Activated CD4-positive, alpha-beta T cell treated with anti-CD3 and anti-CD28 coated beads, Interleukin-2, amount 10 ng/mL, durations not matched to agents 24 days and 14 days (primary cell): ENCODE measurements at regions not wholly inside any gene's neighbourhood (a gene's known extent, or its start where the extent isn't known, plus 50 kb on each side); places are given as distances from the start of the nearest gene placed in this dataset.

Experiments
- DNase-seq: peaks from one replicate; pipeline ENCODE4 v3.0.0; 2022
- H3K27ac Mint-ChIP-seq: one replicate; pipeline ENCODE4 v1.8.0; 2022; ENCODE audit warnings: mild to moderate bottlenecking, mixed read lengths
- H3K27me3 Mint-ChIP-seq: one replicate; pipeline ENCODE4 v1.8.0; 2022; ENCODE audit warnings: mixed read lengths
- H3K36me3 Mint-ChIP-seq: one replicate; pipeline ENCODE4 v1.8.0; 2022; ENCODE audit warnings: low read depth, mild to moderate bottlenecking, mixed read lengths
- H3K4me1 Mint-ChIP-seq: one replicate; pipeline ENCODE4 v1.8.0; 2021; ENCODE audit warnings: mixed read lengths
- H3K4me3 Mint-ChIP-seq: one replicate; pipeline ENCODE4 v1.8.0; 2022; ENCODE audit warnings: mild to moderate bottlenecking, moderate library complexity, mixed read lengths
- H3K9me3 Mint-ChIP-seq: one replicate; pipeline ENCODE4 v1.8.0; 2021; ENCODE audit warnings: mixed read lengths
- intact Hi-C: fragments of 100-400 bp; cut with micrococcal nuclease; formaldehyde crosslinking; loops from one replicate; pipeline ENCODE4 v1.15.1; 2023

DNA sequence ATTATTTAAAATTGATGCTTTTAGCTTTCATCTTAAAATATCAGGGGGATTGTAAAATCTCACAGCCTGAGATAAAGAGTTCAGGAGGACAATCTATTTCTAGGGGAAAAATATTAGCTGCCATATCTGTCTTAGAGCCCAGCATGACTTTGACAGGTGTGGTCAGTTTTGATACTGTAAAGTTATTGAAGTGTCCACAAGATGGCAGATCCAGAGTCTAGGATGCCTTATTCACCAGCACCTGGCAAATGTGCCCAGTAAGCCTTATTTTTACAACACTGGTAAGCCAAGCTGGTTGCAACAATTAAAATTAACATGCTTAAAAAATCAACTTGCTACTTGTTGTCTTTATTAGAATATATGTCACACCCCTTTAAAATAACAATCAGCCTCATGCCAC, 579.3 kb downstream of the SH2D4B start:
- Mint-ChIP-seq H3K27ac (no peak overlapping the region), H3K36me3 (no peaks in the 10 kb centered on the region), H3K27me3 (no peaks in the 10 kb centered on the region), H3K4me3 (no peak overlapping the region), H3K4me1 (no peaks in the 10 kb centered on the region), H3K9me3 (no peaks in the 10 kb centered on the region)
- intact Hi-C loops = no loop called here
- DNase-seq = no peak

DNA sequence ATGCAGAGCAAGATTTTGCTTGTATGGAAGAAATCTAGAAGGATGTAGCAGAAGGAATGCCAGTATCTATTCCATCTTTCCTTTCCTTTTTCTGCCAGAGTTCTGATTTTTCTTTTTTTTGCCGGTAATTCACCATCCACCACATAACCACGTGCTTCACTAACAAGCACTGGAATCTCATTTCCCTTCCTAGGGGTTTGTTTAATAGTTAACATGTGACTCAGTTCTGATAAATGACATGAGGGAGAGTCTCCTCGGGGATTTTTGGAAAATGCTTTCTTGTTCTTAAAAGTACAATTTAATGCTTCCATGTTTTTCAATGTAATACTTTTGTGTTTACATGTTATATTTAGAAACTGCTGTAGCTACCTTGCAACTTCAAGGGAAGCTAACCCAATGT, 590.2 kb downstream of the SH2D4B start:
- no peaks in the 10 kb centered on the region for H3K9me3 Mint-ChIP-seq
- no peak for DNase-seq
- H3K36me3 Mint-ChIP-seq = no peaks in the 10 kb centered on the region
- no peak overlapping the region for H3K4me3 Mint-ChIP-seq
- H3K27ac Mint-ChIP-seq = no peak overlapping the region
- intact Hi-C loops = no loop called here
- H3K4me1 Mint-ChIP-seq = no peaks in the 10 kb centered on the region
- H3K27me3 Mint-ChIP-seq = no peaks in the 10 kb centered on the region

DNA sequence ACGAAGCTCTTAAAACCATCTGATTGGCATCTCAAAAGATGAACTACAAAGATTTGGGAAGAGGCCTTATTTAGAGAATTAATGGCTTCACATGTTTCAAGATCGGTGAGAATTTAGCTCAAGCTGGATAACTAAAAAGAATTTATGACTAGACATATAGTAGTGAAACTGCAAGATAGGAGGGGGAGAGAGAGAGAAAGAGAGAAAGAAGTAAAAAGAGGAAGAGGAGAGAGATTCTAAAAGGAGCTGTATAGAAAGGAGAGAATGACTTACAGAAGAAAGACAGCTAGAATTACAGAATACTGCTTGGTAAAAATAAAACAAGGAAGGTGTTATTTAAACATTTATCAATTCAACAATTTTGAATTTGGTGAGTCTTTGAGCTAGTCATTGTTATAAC, 592.3 kb downstream of the SH2D4B start:
- Mint-ChIP-seq H3K27ac (no peak overlapping the region), H3K27me3 (no peaks in the 10 kb centered on the region), H3K4me3 (no peak overlapping the region), H3K9me3 (no peaks in the 10 kb centered on the region), H3K36me3 (no peaks in the 10 kb centered on the region), H3K4me1 (no peaks in the 10 kb centered on the region)
- intact Hi-C loops = no loop called here
- no peak for DNase-seq

DNA sequence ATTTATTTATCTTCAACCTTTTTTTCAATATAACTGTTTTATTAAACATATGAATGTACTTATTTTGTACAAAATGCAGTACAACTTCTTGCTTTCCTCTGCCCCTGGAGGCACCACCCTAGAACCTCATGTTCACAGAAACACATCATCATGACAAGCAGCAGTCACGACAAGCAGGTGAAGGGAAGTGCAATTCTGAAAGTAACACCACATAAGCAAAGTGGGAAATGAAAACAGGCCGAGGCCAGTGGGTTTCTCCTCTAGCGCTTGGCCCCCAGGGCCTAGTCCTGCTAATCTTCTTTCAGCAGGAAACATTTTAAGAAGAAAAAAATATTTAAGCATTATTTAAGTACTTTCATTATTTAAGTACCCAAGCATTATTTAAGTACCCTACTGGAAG, 598.1 kb downstream of the SH2D4B start:
- Mint-ChIP-seq H3K36me3 (no peaks in the 10 kb centered on the region), H3K27ac (no peak overlapping the region), H3K4me1 (no peaks in the 10 kb centered on the region), H3K4me3 (no peak overlapping the region), H3K27me3 (no peaks in the 10 kb centered on the region), H3K9me3 (no peaks in the 10 kb centered on the region)
- no peak for DNase-seq
- intact Hi-C loops = no loop called here

DNA sequence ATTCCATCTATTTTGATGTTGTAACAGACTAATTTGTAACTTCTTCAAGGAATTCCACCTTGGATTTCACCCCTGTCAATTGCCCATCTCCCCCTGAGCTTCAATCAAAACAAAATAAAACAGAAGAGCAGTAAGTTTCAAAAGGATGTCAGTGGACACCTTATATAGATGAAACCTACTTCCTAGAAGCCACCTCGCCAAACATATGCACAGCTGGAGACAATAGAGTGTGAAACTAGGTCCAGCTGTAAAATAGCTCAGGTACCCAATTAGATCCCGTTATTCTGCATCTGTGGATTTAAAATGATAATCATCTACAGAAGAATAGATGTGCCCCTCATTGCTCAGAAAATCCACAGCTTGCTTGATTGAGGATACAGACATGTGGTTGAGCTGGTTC, 598.6 kb downstream of the SH2D4B start:
- no peaks in the 10 kb centered on the region for H3K9me3 Mint-ChIP-seq
- no peaks in the 10 kb centered on the region for H3K4me1 Mint-ChIP-seq
- H3K36me3 Mint-ChIP-seq = no peaks in the 10 kb centered on the region
- no peaks in the 10 kb centered on the region for H3K27me3 Mint-ChIP-seq
- no peak for DNase-seq
- H3K4me3 Mint-ChIP-seq = no peak overlapping the region
- intact Hi-C loops = no loop called here
- no peak overlapping the region for H3K27ac Mint-ChIP-seq

DNA sequence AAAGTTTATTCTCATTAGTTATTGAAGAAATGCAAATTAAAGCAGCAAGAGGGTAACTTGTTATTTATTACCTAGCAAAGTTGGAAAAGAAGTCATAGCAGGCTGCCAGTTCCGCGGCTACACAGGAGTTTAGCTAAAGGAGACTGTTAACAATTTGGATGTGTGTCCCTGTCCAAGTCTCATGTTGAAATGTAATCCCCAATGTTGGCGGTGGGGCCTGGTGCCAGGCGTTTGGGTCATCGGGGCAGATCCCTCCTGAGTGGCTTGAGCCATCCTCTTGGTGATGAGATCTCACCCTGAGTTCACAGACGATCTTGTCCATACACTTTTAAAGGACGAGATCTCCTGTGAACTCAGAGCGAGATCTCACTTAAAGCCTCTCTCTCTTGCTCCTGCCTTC, 608.3 kb downstream of the SH2D4B start:
- H3K27me3 Mint-ChIP-seq = no peaks in the 10 kb centered on the region
- no peaks in the 10 kb centered on the region for H3K9me3 Mint-ChIP-seq
- H3K27ac Mint-ChIP-seq = no peak overlapping the region
- H3K4me1 Mint-ChIP-seq = no peaks in the 10 kb centered on the region
- intact Hi-C loops = no loop called here
- no peaks in the 10 kb centered on the region for H3K36me3 Mint-ChIP-seq
- no peak overlapping the region for H3K4me3 Mint-ChIP-seq
- DNase-seq = no peak

DNA sequence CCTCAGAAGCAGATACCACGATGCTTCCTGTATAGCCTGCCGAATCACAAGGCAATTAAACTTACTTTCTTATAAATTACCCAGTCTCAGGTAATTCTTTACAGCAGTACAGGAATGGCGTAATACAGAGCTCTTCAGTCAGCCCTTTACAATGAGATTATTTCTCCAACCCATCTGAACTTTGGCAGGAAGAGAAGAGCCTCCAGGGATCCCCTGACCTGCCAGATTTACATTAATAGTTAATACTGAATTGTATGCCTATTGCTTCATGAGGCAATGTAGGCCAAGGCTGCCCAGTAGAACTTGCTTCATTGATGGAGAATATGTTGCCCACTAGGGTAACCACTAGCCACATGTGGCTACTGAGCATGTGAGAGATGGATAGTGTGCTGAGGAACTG, 608.7 kb downstream of the SH2D4B start:
- no peaks in the 10 kb centered on the region for H3K4me1 Mint-ChIP-seq
- intact Hi-C loops = no loop called here
- DNase-seq = no peak
- H3K36me3 Mint-ChIP-seq = no peaks in the 10 kb centered on the region
- H3K27me3 Mint-ChIP-seq = no peaks in the 10 kb centered on the region
- no peaks in the 10 kb centered on the region for H3K9me3 Mint-ChIP-seq
- no peak overlapping the region for H3K27ac Mint-ChIP-seq
- no peak overlapping the region for H3K4me3 Mint-ChIP-seq

DNA sequence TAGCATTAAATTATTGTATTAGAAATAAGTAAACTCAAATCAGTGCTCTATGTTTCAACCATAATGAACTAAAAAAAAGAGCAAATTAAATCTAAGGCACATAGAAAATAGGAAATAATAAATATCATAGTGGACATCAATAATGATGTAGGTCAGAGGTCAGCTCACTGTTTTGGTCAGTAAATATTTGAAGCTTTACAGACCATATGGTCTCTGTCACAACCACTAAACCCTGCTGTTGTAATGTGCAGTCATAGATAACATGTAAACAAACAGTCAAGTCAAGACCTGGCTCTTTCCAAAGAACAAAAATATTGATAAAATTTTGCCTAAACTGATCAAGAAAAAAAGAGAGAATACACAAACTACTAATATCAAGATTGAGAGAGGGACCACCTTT, 615.0 kb downstream of the SH2D4B start:
- Mint-ChIP-seq H3K36me3 (no peaks in the 10 kb centered on the region), H3K27me3 (no peaks in the 10 kb centered on the region), H3K27ac (no peak overlapping the region), H3K9me3 (no peaks in the 10 kb centered on the region), H3K4me1 (no peaks in the 10 kb centered on the region), H3K4me3 (no peak overlapping the region)
- no peak for DNase-seq
- intact Hi-C loops = no loop called here

DNA sequence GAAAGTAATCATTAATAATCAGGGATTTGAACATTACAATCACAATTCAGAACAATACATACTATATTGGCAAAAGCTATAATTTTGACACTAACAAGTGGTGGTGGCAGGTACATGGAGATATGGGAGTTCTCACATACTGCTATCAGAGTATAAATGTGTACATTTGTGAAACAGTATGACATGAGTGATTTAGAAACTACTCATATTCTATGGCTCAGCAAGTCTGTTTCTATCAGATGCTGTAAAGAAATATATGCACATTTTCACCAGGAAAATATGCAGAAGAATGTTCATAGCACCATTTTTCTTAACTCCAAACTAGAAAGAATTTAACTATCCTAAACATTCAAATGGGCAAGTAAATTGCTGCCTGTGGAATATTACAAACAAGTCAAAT, 620.0 kb downstream of the SH2D4B start:
- Mint-ChIP-seq H3K4me1 (no peaks in the 10 kb centered on the region), H3K4me3 (no peak overlapping the region), H3K9me3 (no peaks in the 10 kb centered on the region), H3K36me3 (no peaks in the 10 kb centered on the region), H3K27ac (no peak overlapping the region), H3K27me3 (no peaks in the 10 kb centered on the region)
- intact Hi-C loops = no loop called here
- DNase-seq = no peak

DNA sequence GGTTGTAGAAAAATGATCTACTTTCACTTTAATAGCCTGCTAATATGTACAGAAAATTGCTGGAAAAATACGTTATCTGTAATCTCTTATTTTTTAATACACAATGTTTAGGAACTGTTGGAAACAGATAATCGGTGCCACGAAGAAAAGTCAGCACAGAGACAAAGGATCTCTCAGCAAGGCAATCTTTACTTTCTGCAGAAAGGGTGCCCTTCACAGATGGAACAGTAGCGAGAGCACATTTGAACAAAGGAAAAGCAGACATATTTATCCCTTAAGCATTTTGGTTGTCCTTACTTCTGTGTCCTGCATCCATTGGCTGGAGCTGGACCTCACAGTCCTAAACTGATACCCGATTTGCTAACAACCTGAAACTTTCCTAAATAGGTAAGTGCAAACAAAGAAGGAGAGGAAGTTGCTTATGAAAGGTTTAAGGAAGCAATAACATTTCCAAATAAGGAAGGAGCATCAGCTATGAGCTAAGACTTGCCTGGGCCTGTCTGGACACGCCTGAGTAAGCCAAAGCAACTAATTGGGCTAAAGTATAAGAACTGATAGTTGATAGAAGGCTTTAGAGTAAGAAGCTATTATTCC, 640.0 kb downstream of the SH2D4B start:
- no peaks in the 10 kb centered on the region for H3K27me3 Mint-ChIP-seq
- no peaks in the 10 kb centered on the region for H3K4me1 Mint-ChIP-seq
- H3K4me3 Mint-ChIP-seq = no peak overlapping the region
- intact Hi-C loops = no loop called here
- DNase-seq = no peak
- no peak overlapping the region for H3K27ac Mint-ChIP-seq
- H3K9me3 Mint-ChIP-seq = peaks cover 2% of the 10 kb centered on the region
- no peaks in the 10 kb centered on the region for H3K36me3 Mint-ChIP-seq

DNA sequence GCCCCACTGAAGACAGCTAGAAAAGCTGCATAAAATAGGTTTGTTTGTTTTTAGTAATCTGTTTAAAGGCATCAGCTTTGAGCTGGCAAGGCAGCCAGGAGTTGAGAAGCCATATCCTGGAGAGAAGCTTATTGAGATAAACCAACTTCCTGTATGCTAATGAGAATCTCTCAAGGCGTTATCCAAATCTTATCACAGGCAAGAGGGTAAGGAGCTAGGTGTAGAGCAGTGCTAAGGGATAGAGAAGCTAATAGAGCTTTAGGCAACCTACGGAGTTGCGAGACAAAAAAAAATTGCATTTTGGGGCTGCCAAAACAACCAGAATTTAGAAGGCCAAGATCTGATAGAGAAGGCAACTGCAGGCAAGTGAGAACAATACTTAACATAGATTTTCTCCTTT, 641.6 kb downstream of the SH2D4B start:
- Mint-ChIP-seq H3K36me3 (no peaks in the 10 kb centered on the region), H3K27me3 (no peaks in the 10 kb centered on the region), H3K4me3 (no peak overlapping the region), H3K27ac (no peak overlapping the region), H3K4me1 (no peaks in the 10 kb centered on the region), H3K9me3 (peaks cover 2% of the 10 kb centered on the region)
- intact Hi-C loops = no loop called here
- DNase-seq = no peak

DNA sequence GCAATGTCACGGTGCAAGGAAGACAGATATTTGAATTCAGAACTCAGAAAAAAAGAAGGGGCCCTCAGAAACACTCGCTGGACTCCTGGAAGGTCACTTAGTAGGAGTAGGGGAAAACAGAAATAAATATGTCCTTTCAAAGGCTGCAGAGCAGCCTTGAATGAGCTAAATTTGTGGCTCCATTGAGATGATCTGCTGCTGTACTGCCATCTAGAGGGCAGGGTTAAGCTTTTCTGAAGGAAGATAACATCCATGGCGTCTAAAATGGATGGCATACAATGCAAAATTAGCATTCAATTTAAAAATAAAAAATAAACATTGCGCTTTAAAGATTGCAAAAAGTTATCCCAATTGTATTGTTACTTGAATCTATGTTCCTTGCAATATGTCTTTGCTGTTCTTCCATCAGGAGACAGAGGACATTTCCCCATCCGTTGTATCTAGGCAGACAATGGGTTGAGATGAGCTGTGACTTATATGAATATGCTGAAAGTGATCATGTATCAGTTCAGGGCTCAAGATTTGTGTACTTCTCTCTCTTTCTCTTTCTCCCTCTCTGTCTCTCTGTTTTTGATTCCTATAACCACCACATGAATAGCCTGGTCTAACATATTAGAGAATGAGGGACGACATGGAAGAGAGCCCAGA, 642.2 kb downstream of the SH2D4B start:
- Mint-ChIP-seq H3K27ac (no peak overlapping the region), H3K27me3 (no peaks in the 10 kb centered on the region), H3K36me3 (no peaks in the 10 kb centered on the region), H3K4me1 (no peaks in the 10 kb centered on the region), H3K4me3 (no peak overlapping the region), H3K9me3 (peaks cover 2% of the 10 kb centered on the region)
- intact Hi-C loops = no loop called here
- DNase-seq = no peak

DNA sequence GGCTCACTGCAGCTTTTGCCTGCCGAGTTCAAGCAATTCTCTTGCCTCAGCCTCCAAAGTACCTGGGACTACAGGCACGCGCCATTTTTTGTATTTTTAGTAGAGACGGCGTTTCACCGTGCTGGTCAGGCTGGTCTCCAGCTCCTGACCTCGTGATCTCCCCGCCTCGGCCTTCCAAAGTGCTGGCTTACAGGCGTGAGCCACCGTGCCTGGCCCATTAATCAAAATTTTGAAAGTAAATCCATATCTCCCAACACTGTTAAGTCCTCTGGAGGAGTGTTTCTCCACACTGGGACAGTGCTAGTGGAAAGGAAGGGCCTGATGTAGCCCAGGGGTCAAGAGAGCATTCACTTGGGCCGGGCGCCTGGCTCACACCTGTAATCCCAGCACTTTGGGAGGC, 644.6 kb downstream of the SH2D4B start:
- H3K27me3 Mint-ChIP-seq = no peaks in the 10 kb centered on the region
- H3K27ac Mint-ChIP-seq = no peak overlapping the region
- no peak overlapping the region for H3K4me3 Mint-ChIP-seq
- H3K9me3 Mint-ChIP-seq = peaks cover 2% of the 10 kb centered on the region
- no peak for DNase-seq
- intact Hi-C loops = no loop called here
- H3K36me3 Mint-ChIP-seq = no peaks in the 10 kb centered on the region
- H3K4me1 Mint-ChIP-seq = no peaks in the 10 kb centered on the region

DNA sequence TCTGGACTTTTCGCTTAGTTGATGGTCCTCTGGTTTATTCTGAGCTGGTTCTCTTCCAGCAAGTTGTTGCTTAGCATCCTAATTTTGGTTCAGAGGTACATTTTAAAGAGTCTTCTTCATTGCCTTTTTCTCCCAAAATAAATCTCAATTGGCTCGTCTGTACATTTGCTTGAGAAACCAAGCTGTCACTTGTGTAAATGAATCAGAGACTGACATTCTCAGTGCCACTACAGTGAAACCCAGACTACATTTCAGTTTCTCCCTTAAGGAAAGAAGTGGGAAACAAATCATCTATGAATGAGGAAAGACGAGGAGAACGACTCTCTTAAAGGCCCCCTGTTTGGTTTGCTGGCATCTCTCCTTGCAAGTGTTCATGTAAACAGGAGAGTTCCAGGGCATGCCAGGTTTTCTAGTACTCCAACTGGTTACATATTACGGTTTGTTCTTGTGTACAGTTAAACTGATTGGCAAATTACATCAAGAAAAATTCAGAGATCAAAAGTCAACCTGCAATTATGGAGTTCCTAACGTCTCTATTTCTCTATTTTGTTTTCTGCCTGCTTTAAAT, 654.6 kb downstream of the SH2D4B start:
- H3K4me3 Mint-ChIP-seq = no peak overlapping the region
- no peaks in the 10 kb centered on the region for H3K36me3 Mint-ChIP-seq
- intact Hi-C loops = no loop called here
- DNase-seq = no peak
- no peaks in the 10 kb centered on the region for H3K9me3 Mint-ChIP-seq
- no peaks in the 10 kb centered on the region for H3K27me3 Mint-ChIP-seq
- no peak overlapping the region for H3K27ac Mint-ChIP-seq
- H3K4me1 Mint-ChIP-seq = no peaks in the 10 kb centered on the region

DNA sequence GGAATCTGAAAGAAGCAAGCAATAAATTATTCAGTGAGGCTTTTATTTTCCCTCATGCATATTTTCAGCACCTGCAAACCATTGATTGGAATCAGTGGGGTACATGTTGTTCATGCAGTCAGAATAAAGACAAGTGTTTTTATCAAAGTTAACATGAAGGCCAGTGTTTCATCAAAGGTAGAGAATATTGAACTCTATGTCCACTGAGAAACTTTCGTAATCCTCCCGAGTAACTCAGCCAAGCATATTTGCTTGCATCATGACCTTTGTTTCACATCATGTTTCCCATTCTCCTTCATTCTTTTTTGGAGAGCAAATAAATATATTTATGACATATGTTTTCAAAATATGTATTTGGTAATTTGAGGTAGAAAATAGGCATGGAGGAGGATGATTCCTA, 663.1 kb downstream of the SH2D4B start:
- no peak for DNase-seq
- Mint-ChIP-seq H3K4me3 (no peak overlapping the region), H3K27me3 (no peaks in the 10 kb centered on the region), H3K4me1 (no peaks in the 10 kb centered on the region), H3K9me3 (no peaks in the 10 kb centered on the region), H3K36me3 (no peaks in the 10 kb centered on the region), H3K27ac (no peak overlapping the region)
- intact Hi-C loops = no loop called here
